CD14-positive monocyte (primary cell): ENCODE measurements at regions not wholly inside any gene's neighbourhood (a gene's known extent, or its start where the extent isn't known, plus 50 kb on each side); places are given as distances from the start of the nearest gene placed in this dataset.

Experiments used
- DNase-seq, 3 donors: peaks; one replicate each; pipeline ENCODE4 v3.0.0-alpha.2; 2011 to 2022
- H2AFZ ChIP-seq: 2 replicates; pipeline ENCODE4 v1.6.0; 2012; ENCODE audit warnings: mild to moderate bottlenecking, low read depth, low read length, inconsistent platforms; ENCODE audit not compliant: insufficient read depth, poor library complexity, severe bottlenecking
- H3K27ac ChIP-seq, 2 donors: 1 replicate in 1 of 2; 2 replicates in 1 of 2; pipeline ENCODE4 v1.5.1; 2012 to 2013; ENCODE audit warnings: low read length in 2 of 2, control low read depth in 1 of 2, inconsistent platforms in 1 of 2, low read depth in 1 of 2, mild to moderate bottlenecking in 1 of 2
- H3K27me3 ChIP-seq, 2 donors: one replicate each; pipeline versions ENCODE4 v1.6.0 to v1.6.1; 2011 to 2013; ENCODE audit warnings: low read length in 2 of 2; ENCODE audit not compliant: control insufficient read depth in 2 of 2, insufficient read depth in 2 of 2
- H3K36me3 ChIP-seq, 2 donors: replicated peaks in 1 of 2; 1 replicate in 1 of 2; 2 replicates in 1 of 2; pipeline versions ENCODE4 v1.5.1 to v1.6.1; 2012 to 2013; ENCODE audit warnings: low read length in 2 of 2, control low read depth in 1 of 2, inconsistent platforms in 1 of 2, mild to moderate bottlenecking in 1 of 2; ENCODE audit not compliant: insufficient read depth in 2 of 2, control insufficient read depth in 1 of 2
- H3K4me1 ChIP-seq, 2 donors: 1 replicate in 1 of 2; 2 replicates in 1 of 2; pipeline versions ENCODE4 v1.5.1 to v1.6.1; 2012 to 2013; ENCODE audit warnings: low read length in 2 of 2, control low read depth in 1 of 2, inconsistent platforms in 1 of 2, mild to moderate bottlenecking in 1 of 2, moderate library complexity in 1 of 2; ENCODE audit not compliant: insufficient read depth in 2 of 2, control insufficient read depth in 1 of 2
- H3K4me2 ChIP-seq: replicated peaks from 2 replicates; pipeline ENCODE3; 2012; ENCODE audit warnings: low read length, moderate library complexity, mild to moderate bottlenecking; ENCODE audit not compliant: poor library complexity, severe bottlenecking; ENCODE audit errors: extremely low read depth
- H3K4me3 ChIP-seq, 3 experiments: fragments of 200-600 bp in 1 of 3; sonication (generic) in 1 of 3; replicated peaks in 1 of 3; 1 replicate in 2 of 3; 2 replicates in 1 of 3; pipeline ENCODE4 v1.5.1; 2011 to 2013; ENCODE audit warnings: low read length in 3 of 3, mild to moderate bottlenecking in 3 of 3, control low read depth in 2 of 3, low read depth in 2 of 3, inconsistent platforms in 1 of 3, moderate library complexity in 1 of 3
- H3K79me2 ChIP-seq: 2 replicates; pipeline ENCODE4 v1.6.0; 2012; ENCODE audit warnings: mild to moderate bottlenecking, control low read depth, inconsistent platforms, low read length, moderate library complexity; ENCODE audit not compliant: insufficient read depth
- H3K9ac ChIP-seq: 2 replicates; pipeline ENCODE4 v1.6.0; 2017; ENCODE audit warnings: low read length, mild to moderate bottlenecking; ENCODE audit not compliant: insufficient read depth, poor library complexity, severe bottlenecking
- H3K9me3 ChIP-seq, 2 donors: replicated peaks in 1 of 2; 1 replicate in 1 of 2; 2 replicates in 1 of 2; pipeline versions ENCODE4 v1.5.1 to v1.6.1; 2012 to 2013; ENCODE audit warnings: low read length in 2 of 2, control low read depth in 1 of 2; ENCODE audit not compliant: control insufficient read depth in 1 of 2, insufficient read depth in 1 of 2
- H4K20me1 ChIP-seq: 2 replicates; pipeline ENCODE4 v1.6.0; 2012; ENCODE audit warnings: mild to moderate bottlenecking, low read length, control low read depth, moderate library complexity; ENCODE audit not compliant: insufficient read depth
- H3K27ac Mint-ChIP-seq, 7 donors: one replicate each; pipeline ENCODE4 v1.8.0; 2020; ENCODE audit warnings: mild to moderate bottlenecking in 7 of 7, mixed read lengths in 7 of 7, moderate library complexity in 6 of 7, inconsistent platforms in 2 of 7
- H3K27me3 Mint-ChIP-seq, 3 donors: one replicate each; pipeline ENCODE4 v1.8.0; 2021 to 2022; ENCODE audit warnings: low read depth in 3 of 3, mild to moderate bottlenecking in 3 of 3, mixed read lengths in 3 of 3, moderate library complexity in 3 of 3, inconsistent platforms in 1 of 3
- H3K36me3 Mint-ChIP-seq, 2 donors: one replicate each; pipeline ENCODE4 v1.8.0; 2020; ENCODE audit warnings: mixed read lengths in 2 of 2, inconsistent platforms in 1 of 2, mild to moderate bottlenecking in 1 of 2
- H3K4me1 Mint-ChIP-seq: one replicate; pipeline ENCODE4 v1.8.0; 2020; ENCODE audit warnings: mild to moderate bottlenecking, mixed read lengths
- H3K4me3 Mint-ChIP-seq, 2 donors: one replicate each; pipeline ENCODE4 v1.8.0; 2020; ENCODE audit warnings: mild to moderate bottlenecking in 2 of 2, mixed read lengths in 2 of 2, moderate library complexity in 1 of 2
- H3K9me3 Mint-ChIP-seq, 7 donors: one replicate each; pipeline ENCODE4 v1.8.0; 2020 to 2022; ENCODE audit warnings: mixed read lengths in 7 of 7, mild to moderate bottlenecking in 6 of 7, moderate library complexity in 6 of 7, inconsistent platforms in 2 of 7
- CTCF ChIP-seq: fragments of 200-600 bp; IDR thresholded peaks from one replicate; pipeline ENCODE4 v1.8.0; 2022; ENCODE audit warnings: antibody characterized with exemption, mild to moderate bottlenecking
- WGBS: methylation state at CpG from one replicate; pipeline ENCODE4 v1.1.5; 2013; ENCODE audit warnings: missing lambda C conversion rate; ENCODE audit not compliant: insufficient coverage; 5-methylcytosine and 5-hydroxymethylcytosine counted together
- intact Hi-C, 2 donors: fragments of 100-400 bp; cut with micrococcal nuclease; formaldehyde crosslinking; loops; one replicate each; pipeline versions ENCODE4 v1.15.0 to v1.15.1; 2023

- no peak for DNase-seq
- no peaks in the 10 kb centered on the region for H3K4me1 Mint-ChIP-seq
- TF ChIP-seq CTCF, result no peak
- Histone ChIP-seq H3K36me3 (no peaks in the 10 kb centered on the region), H4K20me1 (no peaks in the 10 kb centered on the region), H2AFZ (no peak overlapping the region), H3K27me3 (no peaks in the 10 kb centered on the region), H3K4me3 (no peak overlapping the region), H3K9me3 (no peaks in the 10 kb centered on the region), H3K4me2 (no peak overlapping the region), H3K4me1 (no peaks in the 10 kb centered on the region), H3K9ac (no peak overlapping the region), H3K27ac (no peak overlapping the region), H3K79me2 (no peaks in the 10 kb centered on the region)
- no peaks in the 10 kb centered on the region for H3K36me3 Mint-ChIP-seq
- intact Hi-C loops, result no loop called here
- H3K9me3 Mint-ChIP-seq, result peaks cover 0 to 7% (median 3%) of the 10 kb centered on the region in 7 donors
- peaks cover 0 to under 1% (median 0%) of the 10 kb centered on the region in 3 donors for H3K27me3 Mint-ChIP-seq
- no peak overlapping the region for H3K27ac Mint-ChIP-seq
- no peak overlapping the region for H3K4me3 Mint-ChIP-seq
- no CpG with 5 or more reads among the region's 3 CpGs for WGBS
Observed at GRCh38 chr2:150566289-150566688, 78.8 kb upstream of the RND3 start.

GRCh38 chr2:150561076-150561475, 73.6 kb upstream of the RND3 start:
- Histone ChIP-seq H3K4me2 (no peak overlapping the region), H3K9me3 (no peaks in the 10 kb centered on the region), H3K9ac (no peak overlapping the region), H3K27ac (no peak overlapping the region), H2AFZ (no peak overlapping the region), H3K36me3 (no peaks in the 10 kb centered on the region), H4K20me1 (no peaks in the 10 kb centered on the region), H3K4me3 (no peak overlapping the region), H3K4me1 (no peaks in the 10 kb centered on the region), H3K79me2 (no peaks in the 10 kb centered on the region), H3K27me3 (no peaks in the 10 kb centered on the region)
- Mint-ChIP-seq H3K4me3 (no peak overlapping the region), H3K9me3 (peaks cover 0 to 8% (median 3%) of the 10 kb centered on the region in 7 donors), H3K4me1 (no peaks in the 10 kb centered on the region), H3K27me3 (peaks cover 0 to 3% (median 1%) of the 10 kb centered on the region in 3 donors), H3K36me3 (no peaks in the 10 kb centered on the region), H3K27ac (no peak overlapping the region)
- intact Hi-C loops, result no loop called here
- WGBS, result no CpG with 5 or more reads among the region's 1 CpG
- no peak for TF ChIP-seq CTCF
- DNase-seq, result no peak
